ENCODE measurements at regions not wholly inside any gene's neighbourhood (a gene's known extent, or its start where the extent isn't known, plus 50 kb on each side); places are given as distances from the start of the nearest gene placed in this dataset.

DNA sequence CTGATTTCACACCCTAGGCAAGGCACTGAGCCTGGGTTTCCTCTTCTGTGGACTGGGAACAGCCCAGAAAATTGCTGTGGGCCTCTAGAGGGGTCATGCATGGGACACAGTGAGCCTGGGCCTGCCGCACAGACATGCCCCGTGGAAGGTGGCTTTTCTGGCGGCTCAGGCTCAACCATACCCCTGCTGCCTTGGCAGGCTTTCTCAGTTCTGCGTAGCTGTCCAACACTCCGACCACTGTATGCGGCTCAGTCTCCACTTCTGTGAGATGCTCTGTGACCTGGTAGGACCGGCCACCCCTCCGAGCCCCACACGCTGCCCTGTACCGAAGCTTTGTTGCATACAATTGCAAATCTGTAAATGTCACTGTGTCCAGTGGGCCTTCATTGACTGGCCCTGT lies 126.3 kb downstream of the UQCRFS1 start:
- no peak overlapping the region for H3K27ac ChIP-seq (replicated peaks)
- no peak for TF ChIP-seq POLR2AphosphoS5 (IDR thresholded peaks at IDR 0.05; ENCODE audit: low read depth)
- TF ChIP-seq REST (IDR thresholded peaks at IDR 0.05; ENCODE audit: insufficient replicate concordance, low read depth), result no peak
- H3K27me3 ChIP-seq (ENCODE audit: insufficient read depth, poor library complexity, severe bottlenecking), result no peaks in the 10 kb centered on the region
- DNase-seq (ENCODE audit: low read depth in 1 of 2, low spot score in 1 of 2), result no peak
- no peak overlapping the region for H3K4me3 ChIP-seq (replicated peaks; ENCODE audit: insufficient read depth, low read length)

- Histone ChIP-seq H3K4me3 (replicated peaks; ENCODE audit: insufficient read depth, low read length) (no peak overlapping the region), H3K27me3 (ENCODE audit: insufficient read depth, poor library complexity, severe bottlenecking) (no peaks in the 10 kb centered on the region), H3K27ac (replicated peaks) (no peak overlapping the region)
- TF ChIP-seq POLR2AphosphoS5 (IDR thresholded peaks at IDR 0.05; ENCODE audit: low read depth) (no peak), GABPA (IDR thresholded peaks at IDR 0.05; ENCODE audit: low read depth) (no peak), REST (IDR thresholded peaks at IDR 0.05; ENCODE audit: insufficient replicate concordance, low read depth) (no peak), CTCF (IDR thresholded peaks at IDR 0.05; ENCODE audit: insufficient read depth, low read length) (no peak), SPI1 (IDR thresholded peaks at IDR 0.05; ENCODE audit: borderline replicate concordance, low read depth) (no peak)
- no peak for DNase-seq (ENCODE audit: low read depth in 1 of 2, low spot score in 1 of 2)
Observed at GRCh38 chr19:29086182-29086581, 126.8 kb downstream of the UQCRFS1 start.

DNA sequence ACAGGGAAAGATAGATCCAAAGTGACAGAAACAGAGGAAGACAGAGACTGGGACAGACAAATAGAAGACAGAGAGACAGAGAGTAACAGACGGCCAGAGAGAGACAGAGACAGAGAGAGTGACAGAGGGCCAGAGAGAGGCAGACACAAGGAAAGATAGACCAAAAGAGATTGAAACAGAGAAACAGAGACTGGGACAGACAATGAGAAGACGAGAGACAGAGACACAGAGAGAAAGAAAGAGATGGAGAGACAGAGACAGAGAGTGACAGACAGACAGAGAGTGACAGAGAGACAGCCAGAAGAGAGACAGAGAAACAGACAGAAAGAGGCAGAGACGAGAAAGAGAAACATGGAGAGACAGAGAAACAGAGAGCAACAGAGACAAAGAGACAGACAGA lies 127.3 kb downstream of the UQCRFS1 start:
- TF ChIP-seq GABPA (IDR thresholded peaks at IDR 0.05; ENCODE audit: low read depth), result no peak
- H3K4me3 ChIP-seq (replicated peaks; ENCODE audit: insufficient read depth, low read length), result no peak overlapping the region
- H3K27me3 ChIP-seq (ENCODE audit: insufficient read depth, poor library complexity, severe bottlenecking), result no peaks in the 10 kb centered on the region
- H3K27ac ChIP-seq (replicated peaks), result no peak overlapping the region
- DNase-seq (ENCODE audit: low read depth in 1 of 2, low spot score in 1 of 2), result no peak

- no peaks in the 10 kb centered on the region for H3K27me3 ChIP-seq (ENCODE audit: insufficient read depth, poor library complexity, severe bottlenecking)
Observed at GRCh38 chr19:29085206-29085605, 127.7 kb downstream of the UQCRFS1 start.

More at GRCh38 chr19:29085206-29085605, 127.7 kb downstream of the UQCRFS1 start:
- no peak for DNase-seq (ENCODE audit: low read depth in 1 of 2, low spot score in 1 of 2)
- H3K27ac ChIP-seq (replicated peaks), result no peak overlapping the region
- no peak for TF ChIP-seq POLR2AphosphoS5 (IDR thresholded peaks at IDR 0.05; ENCODE audit: low read depth)
- TF ChIP-seq SPI1 (IDR thresholded peaks at IDR 0.05; ENCODE audit: borderline replicate concordance, low read depth), result no peak
- no peak for TF ChIP-seq CTCF (IDR thresholded peaks at IDR 0.05; ENCODE audit: insufficient read depth, low read length)
- no peak for TF ChIP-seq REST (IDR thresholded peaks at IDR 0.05; ENCODE audit: insufficient replicate concordance, low read depth)
- no peak for TF ChIP-seq GABPA (IDR thresholded peaks at IDR 0.05; ENCODE audit: low read depth)
- no peak overlapping the region for H3K4me3 ChIP-seq (replicated peaks; ENCODE audit: insufficient read depth, low read length)
